Suprapubic skin (tissue), 4 donors: ENCODE measurements at regions not wholly inside any gene's neighbourhood (a gene's known extent, or its start where the extent isn't known, plus 50 kb on each side); places are given as distances from the start of the nearest gene placed in this dataset.

ENCODE experiments used
- DNase-seq, 2 donors: peaks; one replicate each; pipeline ENCODE4 v3.0.0-alpha.2; 2019; ENCODE audit warnings: low spot score in 2 of 2
- H3K27ac ChIP-seq: fragments of 200-600 bp; sonication (generic); one replicate; pipeline ENCODE4 v1.5.1; 2019
- H3K27me3 ChIP-seq: fragments of 200-600 bp; sonication (generic); one replicate; pipeline ENCODE4 v1.5.1; 2019
- H3K36me3 ChIP-seq: fragments of 200-600 bp; sonication (generic); one replicate; pipeline ENCODE4 v1.5.1; 2019
- H3K4me1 ChIP-seq: fragments of 200-600 bp; sonication (generic); one replicate; pipeline ENCODE4 v1.5.1; 2019
- H3K4me3 ChIP-seq: fragments of 200-600 bp; sonication (generic); one replicate; pipeline ENCODE4 v1.5.1; 2019; ENCODE audit warnings: mild to moderate bottlenecking
- H3K9me3 ChIP-seq: fragments of 200-600 bp; sonication (generic); one replicate; pipeline ENCODE4 v1.5.1; 2019
- EP300 ChIP-seq: sonication (generic); formaldehyde crosslinking; IDR thresholded peaks from one replicate; pipeline ENCODE4 v1.6.1; 2017; ENCODE audit warnings: antibody characterized with exemption
- POLR2A ChIP-seq, 2 donors: fragments of 450-650 bp; IDR thresholded peaks; one replicate each; pipeline ENCODE4 v1.6.1; 2017; ENCODE audit warnings: antibody characterized with exemption in 2 of 2, mild to moderate bottlenecking in 2 of 2, moderate library complexity in 2 of 2
- POLR2AphosphoS5 ChIP-seq, 3 donors: sonication (generic); formaldehyde crosslinking; IDR thresholded peaks; one replicate each; pipeline ENCODE4 v1.6.1; 2017; ENCODE audit warnings: antibody characterized with exemption in 3 of 3
- WGBS: methylation state at CpG from one replicate; pipeline ENCODE4 v1.1.5; 2018; 5-methylcytosine and 5-hydroxymethylcytosine counted together
- TF ChIP-seq, protein P1 (sequence below), 2 donors: fragments of 200-600 bp in 1 of 2; fragments of 450-650 bp in 1 of 2; sonication (generic) in 1 of 2; IDR thresholded peaks; one replicate each; pipeline ENCODE4 v1.5.1; 2016 to 2019; ENCODE audit warnings: antibody characterized with exemption in 2 of 2, mild to moderate bottlenecking in 1 of 2, moderate library complexity in 1 of 2

DNA sequence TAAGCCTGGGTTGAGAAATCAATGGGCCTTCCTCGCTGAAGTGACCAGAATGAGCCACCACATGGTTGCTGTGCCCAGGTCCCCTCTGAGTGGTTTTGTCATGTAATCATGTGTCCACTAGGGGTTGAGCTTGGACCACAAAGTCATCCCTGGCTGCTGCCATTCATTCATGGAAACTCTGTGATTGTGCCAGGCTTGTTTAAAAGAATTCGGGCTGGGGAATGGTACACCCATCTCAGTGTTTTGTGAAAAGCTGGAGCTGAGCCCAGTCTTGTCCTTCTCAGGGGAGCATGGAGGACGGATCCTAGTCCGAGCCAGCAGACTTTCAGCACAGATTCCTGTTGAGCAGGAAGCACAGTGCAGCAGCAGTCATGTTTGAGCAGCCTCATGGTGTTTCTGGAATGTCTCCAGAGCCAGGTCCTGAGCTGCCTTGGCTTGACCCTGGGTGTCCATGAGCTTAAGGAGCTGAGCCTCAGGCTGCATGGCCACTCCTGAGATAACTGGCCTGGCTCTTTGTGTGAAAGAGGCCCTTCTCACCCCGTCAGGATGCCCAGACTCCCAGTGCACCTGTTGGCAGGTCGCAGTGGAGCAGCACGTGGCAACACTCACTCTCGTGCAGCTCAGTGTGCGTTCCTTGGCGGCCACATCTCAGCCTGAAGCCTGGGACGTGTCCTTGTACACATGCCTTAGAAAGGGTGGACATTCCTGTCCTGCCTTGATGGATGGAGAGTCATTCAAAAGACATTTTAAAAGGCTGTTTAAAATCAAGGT, 260.3 kb upstream of the TPM1 start:
- no peaks in the 10 kb centered on the region for H3K36me3 ChIP-seq
- TF ChIP-seq EP300: no peak
- no peak for TF ChIP-seq POLR2A (IDR thresholded peaks at IDR 0.05)
- peak in 1 of 3 donors; percentile 28 for TF ChIP-seq POLR2AphosphoS5 (IDR thresholded peaks at IDR 0.05)
- TF ChIP-seq, protein P1, sequence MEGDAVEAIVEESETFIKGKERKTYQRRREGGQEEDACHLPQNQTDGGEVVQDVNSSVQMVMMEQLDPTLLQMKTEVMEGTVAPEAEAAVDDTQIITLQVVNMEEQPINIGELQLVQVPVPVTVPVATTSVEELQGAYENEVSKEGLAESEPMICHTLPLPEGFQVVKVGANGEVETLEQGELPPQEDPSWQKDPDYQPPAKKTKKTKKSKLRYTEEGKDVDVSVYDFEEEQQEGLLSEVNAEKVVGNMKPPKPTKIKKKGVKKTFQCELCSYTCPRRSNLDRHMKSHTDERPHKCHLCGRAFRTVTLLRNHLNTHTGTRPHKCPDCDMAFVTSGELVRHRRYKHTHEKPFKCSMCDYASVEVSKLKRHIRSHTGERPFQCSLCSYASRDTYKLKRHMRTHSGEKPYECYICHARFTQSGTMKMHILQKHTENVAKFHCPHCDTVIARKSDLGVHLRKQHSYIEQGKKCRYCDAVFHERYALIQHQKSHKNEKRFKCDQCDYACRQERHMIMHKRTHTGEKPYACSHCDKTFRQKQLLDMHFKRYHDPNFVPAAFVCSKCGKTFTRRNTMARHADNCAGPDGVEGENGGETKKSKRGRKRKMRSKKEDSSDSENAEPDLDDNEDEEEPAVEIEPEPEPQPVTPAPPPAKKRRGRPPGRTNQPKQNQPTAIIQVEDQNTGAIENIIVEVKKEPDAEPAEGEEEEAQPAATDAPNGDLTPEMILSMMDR (IDR thresholded peaks at IDR 0.05): peak; percentile 34 to 50
- H3K27me3 ChIP-seq: no peaks in the 10 kb centered on the region
- peaks cover 8% of the 10 kb centered on the region for H3K4me1 ChIP-seq
- no peaks in the 10 kb centered on the region for H3K9me3 ChIP-seq
- WGBS: 40% methylated on average over 9 of the region's 11 CpGs
- no peak for DNase-seq
- no peak overlapping the region for H3K27ac ChIP-seq
- H3K4me3 ChIP-seq: no peak overlapping the region

DNA sequence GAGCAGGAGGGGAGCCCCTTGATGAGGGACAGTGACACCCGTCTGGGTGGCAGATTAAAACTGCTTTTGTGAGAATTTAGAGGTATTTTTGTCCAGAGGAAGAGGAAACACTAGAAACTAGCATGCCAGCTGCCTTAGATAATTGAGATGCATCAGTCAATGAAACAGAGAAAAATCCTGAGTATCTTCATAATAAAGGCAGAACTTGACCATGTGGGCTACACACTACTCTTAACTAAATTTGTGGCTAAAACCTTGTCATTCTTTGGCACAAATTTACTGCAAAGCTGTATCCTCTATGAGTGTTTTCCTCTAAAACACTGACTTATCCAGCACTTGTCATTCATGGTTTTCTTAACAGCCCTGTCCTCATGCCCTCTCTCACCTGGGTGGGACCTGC, 259.7 kb upstream of the TPM1 start:
- Histone ChIP-seq H3K27ac (no peak overlapping the region), H3K36me3 (no peaks in the 10 kb centered on the region), H3K9me3 (no peaks in the 10 kb centered on the region), H3K4me3 (no peak overlapping the region), H3K27me3 (no peaks in the 10 kb centered on the region), H3K4me1 (peaks cover 8% of the 10 kb centered on the region)
- 92% methylated on average over 1 of the region's 1 CpG for WGBS
- TF ChIP-seq EP300 (no peak), POLR2A (IDR thresholded peaks at IDR 0.05) (no peak), POLR2AphosphoS5 (IDR thresholded peaks at IDR 0.05) (no peak)
- TF ChIP-seq, protein P1 (IDR thresholded peaks at IDR 0.05): no peak
- DNase-seq: no peak

DNA sequence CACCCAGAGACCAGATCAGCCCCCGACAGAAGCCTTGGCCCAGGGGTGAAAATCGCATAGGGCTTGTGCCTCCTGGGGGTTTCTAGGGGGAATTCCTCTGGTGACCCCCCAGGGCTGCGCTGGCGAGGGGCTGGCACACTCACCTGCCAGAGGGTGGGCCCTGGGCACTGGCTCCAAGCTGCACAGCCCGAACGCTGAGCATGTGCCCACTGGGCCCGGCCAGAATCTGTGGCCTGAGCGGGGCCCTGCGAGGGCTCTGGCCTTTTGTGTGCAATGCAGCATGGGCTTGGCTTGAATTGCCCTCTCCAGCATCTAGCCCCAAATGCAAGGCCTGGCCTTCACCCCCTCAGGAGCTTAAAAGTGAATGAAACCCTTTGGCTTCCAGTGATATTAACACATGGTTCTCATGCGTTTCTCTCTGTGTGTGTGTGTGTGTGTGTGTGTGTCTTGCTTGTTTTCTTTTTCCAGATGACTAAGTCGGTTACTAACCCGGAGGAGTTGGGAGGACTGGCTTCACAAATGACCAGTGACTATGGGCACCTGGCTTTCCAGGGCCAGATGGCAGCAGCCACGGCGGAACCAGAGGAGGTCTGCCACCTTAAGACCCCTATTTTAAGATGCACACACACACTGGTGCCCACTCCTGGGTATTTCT, 259.1 kb upstream of the TPM1 start:
- no peaks in the 10 kb centered on the region for H3K9me3 ChIP-seq
- DNase-seq: no peak
- peaks cover 8% of the 10 kb centered on the region for H3K4me1 ChIP-seq
- TF ChIP-seq POLR2AphosphoS5 (IDR thresholded peaks at IDR 0.05) (no peak), POLR2A (IDR thresholded peaks at IDR 0.05) (no peak), EP300 (no peak)
- TF ChIP-seq, protein P1 (IDR thresholded peaks at IDR 0.05): no peak
- no peaks in the 10 kb centered on the region for H3K36me3 ChIP-seq
- 91% methylated on average over 12 of the region's 14 CpGs for WGBS
- H3K4me3 ChIP-seq: no peak overlapping the region
- H3K27me3 ChIP-seq: no peaks in the 10 kb centered on the region
- H3K27ac ChIP-seq: no peak overlapping the region

DNA sequence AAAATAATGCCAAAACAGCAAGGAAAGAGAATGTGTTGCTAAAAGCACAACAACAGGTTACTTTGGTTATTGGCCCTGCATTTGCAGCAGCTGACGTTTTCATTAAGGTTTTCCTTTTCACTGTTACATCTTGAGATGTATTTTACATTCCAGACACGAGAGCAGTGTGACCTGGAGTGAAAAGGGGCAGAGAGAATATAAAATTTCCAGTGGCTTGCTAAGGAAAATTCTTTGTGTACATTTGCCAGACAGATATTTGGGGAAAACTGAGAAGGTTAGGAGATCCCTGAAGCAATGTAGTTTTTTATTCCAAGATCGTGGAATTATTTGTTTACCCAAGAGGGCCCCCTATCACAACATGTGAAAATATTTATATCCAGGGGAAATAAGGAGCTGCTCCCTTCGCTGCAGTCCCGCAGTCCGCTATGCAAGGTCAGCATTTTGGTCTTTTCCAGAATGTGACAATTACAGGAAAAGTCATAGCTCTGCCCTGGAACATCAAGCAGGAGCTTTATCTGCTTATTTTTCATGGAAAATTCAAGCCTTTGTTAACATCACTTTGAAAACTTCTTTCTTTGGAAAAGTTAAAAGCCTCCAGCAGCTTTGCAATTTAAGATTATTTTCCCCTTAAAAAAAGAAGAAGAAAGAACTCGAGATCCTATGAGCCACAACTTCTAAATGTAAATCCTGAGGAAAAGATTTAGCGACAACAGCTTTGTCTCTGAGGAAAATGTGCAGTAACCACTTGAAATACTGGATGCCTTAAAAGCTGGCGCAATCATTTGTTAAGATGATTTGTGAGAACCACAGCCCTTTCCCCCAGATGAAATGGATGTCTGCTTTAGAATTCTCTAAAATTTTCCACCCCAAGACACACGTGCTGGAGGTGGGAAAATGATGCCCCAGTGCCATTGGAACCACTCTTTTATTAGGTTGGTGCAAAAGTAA, 256.4 kb upstream of the TPM1 start:
- DNase-seq: no peak
- Histone ChIP-seq H3K9me3 (no peaks in the 10 kb centered on the region), H3K27me3 (no peaks in the 10 kb centered on the region), H3K4me1 (peaks cover 8% of the 10 kb centered on the region), H3K36me3 (no peaks in the 10 kb centered on the region), H3K4me3 (no peak overlapping the region), H3K27ac (no peak overlapping the region)
- 63% methylated on average over 10 of the region's 10 CpGs for WGBS
- TF ChIP-seq, protein P1 (IDR thresholded peaks at IDR 0.05): no peak
- TF ChIP-seq POLR2A (IDR thresholded peaks at IDR 0.05): no peak
- TF ChIP-seq POLR2AphosphoS5 (IDR thresholded peaks at IDR 0.05): no peak
- TF ChIP-seq EP300: no peak
